ENCODE measurements at regions not wholly inside any gene's neighbourhood (a gene's known extent, or its start where the extent isn't known, plus 50 kb on each side); places are given as distances from the start of the nearest gene placed in this dataset.
A peak's percentile ranks its signal among the peaks of the same experiment; 100 is the strongest.
"Not testable (repeated sequence)": the region's sequence is repeated elsewhere in the genome, so short reads cannot be mapped to it uniquely, and the experiment has no call there.

DNA sequence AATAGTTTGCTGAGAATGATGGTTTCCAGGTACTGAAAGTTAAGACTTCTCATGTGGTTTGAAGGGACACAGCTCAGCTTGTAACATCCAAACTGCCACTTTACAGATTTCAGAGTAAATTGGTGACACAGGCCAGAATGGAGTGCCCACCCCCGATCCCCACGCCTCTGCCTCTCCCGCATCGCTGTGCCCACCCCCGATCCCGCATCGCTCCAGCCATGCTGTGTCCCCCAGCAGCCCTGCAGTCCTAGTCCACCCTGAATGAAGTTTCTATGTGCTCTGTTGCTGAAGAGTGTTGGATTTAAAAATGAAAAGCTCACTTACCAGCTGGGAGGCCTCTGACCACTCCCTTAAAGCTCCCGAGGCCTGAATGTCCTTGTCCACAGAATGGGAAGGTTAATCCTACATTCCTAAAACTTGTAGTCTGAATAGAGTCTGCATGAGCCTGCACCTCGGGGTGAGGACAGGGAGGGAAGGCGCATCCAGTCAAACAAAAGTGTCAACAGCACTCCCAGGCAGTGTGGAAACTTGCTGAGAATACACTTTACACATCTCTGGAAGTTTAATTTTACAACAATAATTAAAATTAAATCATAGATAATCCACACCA lies 176.4 kb upstream of the ID2 start:
- no peak for DNase-seq (ENCODE audit: extremely low read depth in 1 of 2, low read depth in 1 of 2)

DNA sequence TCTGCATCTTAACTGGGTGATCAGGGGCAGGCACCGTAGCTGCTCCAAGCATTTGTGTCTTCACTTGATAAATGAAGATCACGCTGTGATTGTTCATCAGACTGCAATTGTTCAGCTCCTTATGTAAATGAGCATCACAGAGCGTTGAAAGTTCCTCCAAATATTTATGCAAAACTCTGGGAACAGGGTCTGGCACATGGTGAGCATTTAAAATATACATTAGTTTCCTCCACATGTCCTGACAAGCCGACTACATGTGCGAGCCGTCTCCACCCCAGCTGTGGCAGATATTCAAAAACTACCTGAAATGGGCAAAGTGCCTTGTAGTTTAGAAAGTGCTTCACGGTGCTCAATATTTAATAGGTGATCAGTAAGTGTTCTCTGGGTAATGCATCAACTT lies 175.1 kb upstream of the ID2 start:
- no peak for DNase-seq (ENCODE audit: extremely low read depth in 1 of 2, low read depth in 1 of 2)

DNA sequence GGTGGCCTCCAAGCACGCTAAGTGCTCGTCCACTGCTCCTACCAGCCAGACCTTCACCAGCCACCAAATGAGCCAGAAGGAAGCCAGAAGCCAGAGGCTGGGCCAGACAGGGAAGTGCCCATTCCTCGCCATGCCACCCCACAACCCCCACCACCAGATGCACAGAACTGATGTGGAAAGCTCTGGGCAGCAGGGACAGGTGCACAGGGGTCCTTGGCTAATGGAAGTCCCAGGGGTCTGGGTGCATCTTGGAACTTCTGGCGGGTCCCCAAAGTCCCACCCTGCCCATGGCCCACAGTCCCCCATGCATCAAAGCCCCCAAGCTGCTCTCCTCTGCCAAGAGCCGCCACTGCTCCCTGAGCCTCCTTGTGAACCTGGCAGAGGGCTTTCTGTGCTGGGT lies 173.1 kb upstream of the ID2 start:
- no peak for DNase-seq (ENCODE audit: extremely low read depth in 1 of 2, low read depth in 1 of 2)

DNA sequence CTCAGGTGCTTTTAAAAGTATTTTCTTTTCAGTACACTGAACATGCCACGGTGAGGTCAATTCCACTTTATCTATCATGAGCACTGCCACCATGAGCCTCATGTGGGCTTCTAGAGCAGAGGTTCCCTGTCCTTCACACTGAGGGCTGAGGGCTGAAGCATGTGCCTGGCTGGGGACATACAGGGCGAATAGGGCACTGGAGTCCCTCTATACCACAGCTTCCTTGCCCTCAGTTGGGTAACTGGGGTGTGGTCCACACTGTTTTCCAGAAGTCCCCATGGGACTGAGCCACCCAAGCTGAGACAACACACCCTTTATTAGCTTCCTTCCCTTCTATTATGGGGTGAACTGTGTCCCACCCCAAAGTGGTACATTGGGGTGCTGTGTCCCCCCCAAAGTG lies 172.2 kb upstream of the ID2 start:
- DNase-seq (ENCODE audit: extremely low read depth in 1 of 2, low read depth in 1 of 2), result no peak

DNA sequence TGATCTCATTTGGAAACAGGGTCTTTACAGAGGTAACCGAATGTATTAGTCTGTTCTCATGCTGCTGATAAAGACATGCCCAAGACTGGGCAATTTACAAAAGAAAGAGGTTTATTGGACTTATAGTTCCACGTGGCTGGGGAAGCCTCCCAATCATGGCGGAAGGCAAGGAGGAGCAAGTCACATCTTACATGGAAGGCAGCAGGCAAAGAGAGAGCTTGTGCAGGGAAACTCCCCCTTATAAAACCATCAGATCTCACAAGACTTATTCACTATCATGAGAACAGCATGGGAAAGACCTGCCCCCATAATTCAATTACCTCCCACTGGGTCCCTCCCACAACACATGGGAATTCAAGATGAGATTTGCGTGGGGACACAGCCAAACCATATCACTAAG lies 171.8 kb upstream of the ID2 start:
- DNase-seq (ENCODE audit: extremely low read depth in 1 of 2, low read depth in 1 of 2), result not testable (repeated sequence)

DNA sequence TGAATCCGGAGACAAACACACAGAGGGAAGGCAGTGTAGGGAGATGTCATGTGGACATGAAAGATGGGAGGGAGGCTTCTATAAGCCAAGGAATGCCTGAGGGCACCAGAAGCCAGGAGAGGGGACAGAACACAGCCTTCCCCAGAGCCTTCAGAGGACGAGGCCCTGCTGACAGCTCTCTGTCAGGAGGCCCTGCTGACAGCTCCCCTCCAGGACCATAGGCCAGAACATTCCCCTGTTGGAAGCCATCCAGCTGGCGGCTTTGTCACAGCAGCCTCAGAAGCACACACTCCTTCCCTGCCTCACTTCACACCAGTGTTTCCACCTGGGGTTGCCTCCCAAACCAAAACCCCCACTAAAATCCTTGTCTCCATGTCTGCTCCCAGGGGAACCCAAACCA lies 171.3 kb upstream of the ID2 start:
- DNase-seq (ENCODE audit: extremely low read depth in 1 of 2, low read depth in 1 of 2), result no peak

DNA sequence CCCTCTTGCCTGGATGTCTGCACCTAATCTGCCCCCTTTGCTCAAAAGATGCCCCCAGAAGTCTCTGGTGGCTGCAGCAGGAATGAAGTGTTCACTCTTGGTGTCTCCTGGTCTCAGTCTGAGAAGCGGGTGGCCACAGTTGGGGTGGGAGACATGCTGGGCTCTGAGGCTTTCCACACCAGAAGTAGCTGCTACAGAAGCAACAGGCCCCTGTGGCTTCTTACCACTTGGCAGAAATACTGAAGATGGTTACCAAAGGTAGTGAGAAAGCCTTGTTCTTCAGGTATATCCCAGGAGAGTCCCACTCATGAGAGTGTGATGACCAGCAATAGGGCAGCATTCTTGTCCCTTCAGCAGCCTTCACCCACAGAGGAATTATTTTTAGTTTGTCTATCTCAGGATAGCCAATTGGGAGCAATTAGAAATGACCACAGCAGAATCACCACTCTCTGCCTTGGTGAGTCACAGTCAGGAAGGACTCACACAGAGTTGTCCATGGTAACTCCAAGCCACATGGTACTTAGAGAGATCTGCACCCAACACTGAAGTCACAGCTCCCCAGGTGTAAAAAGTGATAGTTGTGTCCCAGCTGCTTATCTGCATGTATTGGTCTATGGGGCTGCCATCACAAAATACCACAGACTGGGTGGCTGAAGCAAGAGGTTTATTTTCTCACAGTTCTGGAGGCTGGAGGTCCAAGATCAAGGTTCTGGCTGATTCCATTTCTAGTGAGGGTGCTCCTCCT lies 169.8 kb upstream of the ID2 start:
- DNase-seq (ENCODE audit: extremely low read depth in 1 of 2, low read depth in 1 of 2), result no peak

DNA sequence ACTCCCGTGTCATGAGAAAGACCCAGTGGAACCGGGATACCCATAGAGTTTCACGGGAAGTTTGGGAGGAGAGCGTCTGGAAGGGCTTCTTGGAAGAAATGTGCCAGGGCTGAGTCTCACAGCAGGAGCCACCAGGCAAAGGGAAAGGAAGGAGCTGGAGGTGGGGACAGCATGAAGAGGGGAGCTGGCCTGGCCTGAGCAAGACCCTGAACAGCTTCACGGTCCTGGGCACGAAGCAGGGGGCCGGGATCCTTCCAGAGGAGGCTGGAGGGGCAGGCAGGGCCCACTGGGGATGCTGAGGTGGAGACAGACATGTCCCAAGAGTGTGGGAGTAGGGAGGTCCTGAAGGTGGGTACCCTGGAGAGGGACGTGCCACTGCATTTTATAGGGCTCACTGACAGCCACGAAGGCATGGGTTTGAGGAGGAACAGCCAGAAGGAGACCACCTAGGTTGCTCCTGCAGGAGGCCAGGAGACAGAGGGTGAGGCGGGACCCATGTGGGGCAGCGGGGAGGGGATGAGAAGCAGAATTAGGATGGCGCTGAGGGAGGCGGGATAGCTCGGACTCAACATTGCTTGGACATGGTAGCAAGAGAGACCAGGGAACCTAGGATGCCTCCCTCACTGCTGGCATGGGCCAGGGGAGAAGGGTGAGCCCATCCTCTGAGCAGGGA lies 168.1 kb upstream of the ID2 start:
- no peak for DNase-seq (ENCODE audit: extremely low read depth in 1 of 2, low read depth in 1 of 2)

DNA sequence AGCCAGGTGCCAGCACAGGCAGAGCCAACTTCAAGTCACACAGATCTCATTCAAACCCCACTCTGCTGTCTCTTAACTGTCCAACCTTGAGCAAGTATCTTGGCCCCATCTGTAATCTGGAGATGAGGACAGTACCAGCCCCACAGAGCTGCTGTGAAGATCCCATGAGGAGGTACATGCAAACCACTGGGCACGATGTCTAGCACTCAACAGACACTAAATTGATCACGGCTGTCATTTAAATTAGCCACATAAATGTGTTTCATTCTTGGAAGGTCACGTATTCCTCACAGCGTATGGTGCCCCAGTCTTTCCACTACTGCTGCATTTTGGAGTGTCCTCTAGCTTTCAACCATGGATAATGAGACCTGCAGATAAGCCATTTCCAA lies 167.6 kb upstream of the ID2 start:
- no peak for DNase-seq (ENCODE audit: extremely low read depth in 1 of 2, low read depth in 1 of 2)

DNA sequence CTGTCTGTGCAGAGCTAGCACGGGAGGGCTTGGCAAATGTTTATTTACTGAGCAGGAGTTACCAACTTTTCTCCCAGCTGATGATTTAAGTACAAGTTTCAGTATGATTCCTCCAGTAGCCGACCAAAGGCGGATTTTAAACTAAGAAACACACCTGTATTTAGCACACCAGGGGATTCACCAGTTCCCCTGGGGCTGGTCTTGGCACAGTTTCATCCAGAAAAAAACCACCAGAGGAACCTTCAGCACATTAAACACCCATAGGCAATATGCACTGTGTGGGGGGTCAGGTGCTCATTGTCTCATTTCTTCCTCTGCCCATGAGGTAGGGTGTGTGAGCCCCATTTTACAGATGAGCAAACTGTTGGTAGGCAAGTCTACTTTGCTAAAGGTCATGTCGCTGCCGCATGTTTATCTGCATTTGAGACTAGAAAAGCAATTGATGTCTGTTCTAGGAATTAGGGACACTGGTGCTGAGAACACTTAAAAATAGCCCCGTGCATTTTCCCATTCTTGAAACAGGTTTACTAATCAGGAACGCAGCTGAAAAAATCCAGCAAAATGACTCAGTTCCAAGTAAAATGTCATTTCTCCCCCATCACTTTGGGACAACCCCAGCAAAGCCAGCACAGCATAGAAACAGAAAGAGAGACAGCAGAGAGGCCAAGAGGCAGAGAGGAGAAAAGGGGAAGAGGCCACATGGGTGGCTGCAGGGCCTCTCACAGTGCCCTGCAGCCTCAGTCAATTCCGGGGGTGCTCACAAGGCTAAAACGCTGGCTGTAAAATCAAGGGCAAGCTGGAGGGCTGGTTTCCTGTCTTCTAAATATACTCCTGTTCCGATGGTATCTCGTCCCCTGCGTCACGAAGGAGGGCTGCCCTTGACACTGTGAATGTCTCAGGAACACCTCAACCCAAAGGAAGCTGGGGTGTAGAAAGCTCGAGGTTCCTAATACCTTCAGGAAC lies 166.8 kb upstream of the ID2 start:
- DNase-seq (ENCODE audit: extremely low read depth in 1 of 2, low read depth in 1 of 2), result peak; percentile 42 to 66

DNA sequence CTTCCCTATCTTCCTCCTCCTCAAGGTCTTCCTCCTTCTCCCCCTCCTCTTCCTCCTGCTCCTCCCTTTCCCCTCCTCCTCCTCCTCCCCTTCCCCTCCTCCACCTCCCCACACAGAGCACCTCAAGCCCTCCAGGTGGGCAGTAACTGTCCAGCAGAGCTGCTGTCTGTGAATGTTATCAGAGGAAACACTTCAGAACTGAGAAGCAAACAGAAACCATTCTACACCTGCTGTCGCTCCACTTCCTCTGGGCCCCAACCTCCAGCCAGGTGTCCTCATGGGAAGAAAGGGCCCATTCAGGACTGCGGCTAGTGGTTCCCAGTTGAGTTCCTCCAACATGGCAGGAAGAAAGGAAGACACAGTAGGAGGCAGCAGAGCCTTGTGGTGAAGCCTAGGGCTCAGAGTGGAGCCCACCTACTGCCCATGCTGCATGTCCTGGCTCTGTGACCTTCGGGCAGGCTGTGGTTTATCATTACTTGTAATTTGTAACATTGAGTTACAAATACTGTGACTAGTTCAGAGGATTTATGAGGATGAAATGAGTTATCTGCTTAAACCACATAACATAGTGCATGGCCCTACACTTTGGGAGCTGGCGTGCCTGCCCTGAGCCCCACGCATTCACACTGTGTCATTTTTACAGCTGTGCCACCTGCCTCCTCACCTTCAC lies 165.9 kb upstream of the ID2 start:
- DNase-seq (ENCODE audit: extremely low read depth in 1 of 2, low read depth in 1 of 2), result peak in 1 of 2 donors; percentile 11

DNA sequence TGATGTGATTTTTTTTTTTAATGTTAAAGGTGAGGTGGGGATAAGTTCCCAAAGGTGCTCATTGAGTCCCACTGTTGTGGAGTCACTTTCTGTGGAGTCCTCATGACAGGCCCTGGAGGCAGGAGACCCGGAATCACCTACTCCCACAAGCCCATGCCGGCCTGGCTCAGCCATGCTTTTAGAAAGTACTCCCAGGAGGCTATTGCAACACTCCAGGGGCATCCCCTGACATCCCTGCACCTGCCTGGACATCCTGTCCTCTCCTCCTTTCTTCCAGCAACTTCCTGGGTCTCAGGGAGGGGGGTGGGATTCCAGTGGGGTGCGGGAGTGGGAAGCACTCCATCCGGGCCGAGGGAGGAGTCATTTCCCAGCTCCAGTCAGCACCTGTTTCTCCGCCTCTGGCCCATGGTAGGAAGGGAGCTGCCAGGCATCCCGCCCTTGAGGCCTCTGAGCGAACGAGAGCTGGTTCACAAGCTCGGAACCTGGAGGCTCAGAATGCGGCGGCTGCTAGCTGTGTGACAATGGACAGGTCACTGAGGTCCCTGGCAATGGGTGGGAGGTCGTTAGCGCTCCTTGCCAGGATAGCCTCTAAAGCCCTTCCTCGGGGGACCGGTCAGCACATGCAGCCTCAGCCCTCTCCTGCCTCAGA lies 163.9 kb upstream of the ID2 start:
- no peak for DNase-seq (ENCODE audit: extremely low read depth in 1 of 2, low read depth in 1 of 2)

DNA sequence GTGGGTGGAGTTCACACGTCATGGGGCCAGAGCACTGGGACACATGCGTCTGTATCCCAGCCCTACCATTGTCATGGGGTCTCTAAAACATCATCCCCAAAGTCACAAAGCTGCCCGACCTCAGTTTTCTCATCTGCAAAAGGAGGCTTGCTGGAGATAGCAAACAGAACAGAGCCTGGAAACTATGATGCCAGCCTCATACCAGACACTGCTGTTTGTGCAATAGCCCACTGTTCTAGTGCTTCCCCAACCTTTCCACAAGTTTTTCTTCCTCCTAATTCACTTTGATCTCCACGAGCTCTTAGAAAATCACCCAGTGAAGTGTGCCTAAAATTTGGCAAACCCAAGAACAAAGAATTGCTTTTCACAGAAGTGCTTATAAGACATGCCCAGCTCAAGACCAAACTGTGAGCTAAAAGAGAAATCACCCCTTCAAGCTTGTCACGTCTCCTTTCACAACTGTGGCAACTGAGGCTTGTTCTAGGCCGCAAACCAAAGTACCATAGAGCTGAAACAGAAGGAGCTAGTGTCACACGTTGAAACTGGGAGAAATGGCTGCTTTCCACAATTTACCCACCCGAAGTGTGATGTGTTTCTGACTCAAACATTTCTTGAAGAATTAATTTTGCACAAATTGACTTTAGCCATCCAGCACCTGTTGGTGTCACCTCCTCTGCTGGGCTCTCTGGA lies 162.7 kb upstream of the ID2 start:
- DNase-seq (ENCODE audit: extremely low read depth in 1 of 2, low read depth in 1 of 2), result no peak

DNA sequence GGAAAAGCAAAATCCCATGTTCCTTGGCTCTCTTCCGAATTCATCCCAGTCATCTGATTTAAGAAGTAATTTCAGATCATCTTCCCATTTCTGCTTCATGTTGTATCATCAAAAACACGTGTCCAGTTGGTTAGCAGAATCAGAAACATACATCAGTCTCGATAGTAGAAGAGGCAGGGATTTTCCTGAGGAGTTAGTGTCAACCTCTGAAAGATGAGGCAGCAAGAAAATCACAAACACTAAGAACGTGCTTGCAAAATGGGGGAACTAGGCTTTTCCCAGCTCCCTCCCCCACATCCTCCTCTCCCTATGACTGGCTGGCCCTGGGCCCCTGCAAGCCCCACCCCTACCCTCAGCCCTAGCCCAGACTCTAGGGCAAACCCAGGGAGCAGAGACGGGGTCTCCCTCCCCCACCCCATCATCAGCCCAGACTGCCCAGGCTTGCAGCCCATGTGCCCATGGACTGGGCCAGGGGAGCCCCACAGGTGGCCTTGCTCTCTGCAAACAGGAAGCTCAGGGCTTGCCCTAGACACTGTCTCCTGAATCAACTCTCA lies 161.0 kb upstream of the ID2 start:
- no peak for DNase-seq (ENCODE audit: extremely low read depth in 1 of 2, low read depth in 1 of 2)

DNA sequence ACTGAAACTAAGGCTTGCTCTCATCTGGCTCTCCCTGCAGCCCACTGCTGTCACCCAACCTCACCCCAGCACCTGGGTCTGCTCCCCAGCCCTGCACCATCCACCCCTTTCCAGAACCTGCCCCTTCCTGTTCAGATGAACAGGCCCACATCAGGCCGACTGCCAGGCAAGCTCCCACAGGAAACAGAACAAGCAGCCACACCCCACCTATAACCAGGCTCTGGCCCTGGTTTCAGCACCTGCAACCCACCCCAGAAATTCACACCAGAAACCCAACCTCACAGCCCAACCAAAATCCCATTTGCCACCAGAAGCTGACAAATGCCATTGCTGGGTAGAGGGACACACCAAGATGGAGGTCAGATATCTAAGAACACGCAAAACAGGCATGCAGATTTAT lies 159.2 kb upstream of the ID2 start:
- no peak for DNase-seq (ENCODE audit: extremely low read depth in 1 of 2, low read depth in 1 of 2)

DNA sequence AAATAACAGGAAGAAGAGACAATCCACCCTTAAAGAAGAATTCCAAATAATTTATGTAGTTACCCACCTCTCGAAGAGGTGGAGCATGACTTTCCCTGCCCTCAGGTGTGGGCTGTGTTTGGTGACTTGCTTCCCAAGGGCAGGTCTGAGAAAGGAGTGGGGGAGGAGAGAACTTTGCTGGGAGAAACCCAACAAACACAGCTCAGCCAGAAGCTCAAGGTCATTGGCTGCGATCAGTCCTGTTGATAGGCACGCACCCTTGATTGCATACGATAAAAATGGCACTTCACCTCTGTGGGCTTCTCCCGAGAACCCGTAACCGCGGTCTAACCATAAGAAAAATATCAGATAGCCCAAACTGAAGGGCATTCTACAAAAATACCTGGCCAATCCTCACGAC lies 157.5 kb upstream of the ID2 start:
- DNase-seq (ENCODE audit: extremely low read depth in 1 of 2, low read depth in 1 of 2), result no peak

DNA sequence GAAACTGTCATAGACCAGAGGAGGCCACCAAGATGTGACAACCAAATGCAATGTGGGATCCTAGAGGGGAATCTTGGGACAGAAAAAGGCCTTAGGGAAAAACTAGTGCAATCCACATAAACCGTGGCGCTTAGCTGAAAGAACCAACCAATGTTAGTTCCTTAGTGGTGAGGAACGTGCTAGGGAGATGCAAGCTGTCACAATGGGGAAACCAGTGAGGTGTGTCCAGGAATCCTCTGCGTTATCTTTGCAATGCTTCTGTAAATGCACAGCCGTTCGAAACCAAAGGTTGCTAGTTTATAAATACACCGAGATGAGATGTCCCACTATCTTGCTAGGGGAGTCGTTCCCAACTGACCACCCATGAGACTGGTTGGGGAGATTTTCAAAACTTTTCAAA lies 157.0 kb upstream of the ID2 start:
- no peak for DNase-seq (ENCODE audit: extremely low read depth in 1 of 2, low read depth in 1 of 2)

DNA sequence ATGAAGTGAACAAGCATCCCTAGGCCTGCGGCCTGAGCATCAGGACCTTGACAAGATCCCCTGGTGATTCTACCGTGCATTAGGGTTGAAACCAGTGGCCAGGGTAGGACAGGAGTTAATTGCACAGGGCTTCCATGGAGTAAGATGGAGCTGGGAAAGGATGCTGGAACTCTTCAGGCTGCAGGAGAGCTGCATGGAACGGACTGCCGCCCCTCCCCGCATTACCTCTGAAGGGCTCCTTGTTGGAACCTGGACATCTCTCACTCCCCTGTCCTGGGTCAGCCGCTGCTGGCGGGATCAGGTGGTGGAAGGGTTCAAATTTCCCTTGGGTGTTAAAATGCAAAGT lies 156.6 kb upstream of the ID2 start:
- DNase-seq (ENCODE audit: extremely low read depth in 1 of 2, low read depth in 1 of 2), result no peak

DNA sequence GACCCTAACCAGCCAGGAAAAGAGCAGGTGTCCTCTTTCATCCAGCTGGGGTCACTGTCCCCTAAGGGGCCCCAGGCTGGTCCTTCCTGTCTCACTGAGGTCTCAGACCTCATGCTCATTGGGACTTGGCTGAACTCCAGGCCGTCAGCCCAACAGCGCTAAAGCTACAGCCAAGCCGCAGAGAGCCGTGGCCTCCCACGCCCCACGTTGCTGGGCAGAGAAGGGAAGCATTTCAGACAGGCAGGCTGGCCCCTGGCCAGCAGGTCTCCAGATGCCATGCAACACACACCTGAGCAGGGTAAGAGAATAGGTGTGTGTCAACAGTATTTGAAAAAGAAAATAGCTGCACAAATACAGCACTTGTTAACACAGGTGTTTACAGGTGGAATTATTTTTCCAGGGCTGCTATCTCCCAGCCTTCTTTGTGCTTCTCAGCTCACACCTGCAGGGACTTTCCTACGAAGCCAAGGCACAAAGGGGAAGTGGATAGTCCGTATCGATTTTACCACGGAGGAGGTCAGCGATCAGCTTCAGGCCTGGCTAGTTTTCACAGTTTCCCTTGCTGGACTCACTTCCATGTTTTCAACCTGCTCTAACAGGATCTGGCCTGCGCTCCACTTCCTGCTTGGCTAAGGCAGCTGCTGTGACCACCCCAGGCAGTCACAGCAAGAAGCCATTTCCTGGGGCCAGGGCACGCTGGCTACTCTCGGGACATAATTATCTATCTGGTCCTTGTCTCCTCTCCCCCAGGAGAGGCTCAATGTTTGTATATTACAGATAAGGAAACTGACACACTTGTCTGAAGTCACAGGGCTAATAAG lies 156.1 kb upstream of the ID2 start:
- no peak for DNase-seq (ENCODE audit: extremely low read depth in 1 of 2, low read depth in 1 of 2)
